ENCODE measurements at regions not wholly inside any gene's neighbourhood (a gene's known extent, or its start where the extent isn't known, plus 50 kb on each side); places are given as distances from the start of the nearest gene placed in this dataset.

DNA sequence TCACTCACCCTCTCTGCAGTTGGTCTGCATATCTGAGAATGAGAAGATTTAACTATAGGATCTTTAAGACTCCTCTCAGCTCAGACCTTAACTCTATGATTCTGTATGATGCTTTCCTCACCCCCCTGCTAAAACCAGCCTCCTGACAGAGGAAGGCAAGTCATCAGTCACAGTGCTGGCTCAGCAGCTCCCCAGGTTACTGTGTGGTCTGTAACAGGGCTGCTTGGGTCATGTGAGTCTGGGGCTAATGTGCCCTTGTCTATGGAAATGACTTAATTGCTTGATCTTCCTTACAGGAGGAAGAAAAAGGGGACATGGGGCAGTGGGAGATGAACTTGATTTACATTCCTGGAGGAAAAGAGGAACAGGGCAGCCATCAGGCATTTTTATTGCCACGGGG, 625.6 kb downstream of the PTPRU start:
- Histone ChIP-seq H3K27me3 (peaks cover 52% of the 10 kb centered on the region), H3K4me3 (no peak overlapping the region), H3K27ac (no peak overlapping the region), H3K36me3 (no peaks in the 10 kb centered on the region), H3K9me3 (peaks cover 0 to 16% (median 0%) of the 10 kb centered on the region in 3 donors), H3K4me1 (no peaks in the 10 kb centered on the region)
- no peak for ATAC-seq
- TF ChIP-seq POLR2AphosphoS5 (IDR thresholded peaks at IDR 0.05), result no peak
- TF ChIP-seq POLR2A (IDR thresholded peaks at IDR 0.05), result no peak
- TF ChIP-seq EP300 (IDR thresholded peaks at IDR 0.05), result no peak
- TF ChIP-seq, protein P1, sequence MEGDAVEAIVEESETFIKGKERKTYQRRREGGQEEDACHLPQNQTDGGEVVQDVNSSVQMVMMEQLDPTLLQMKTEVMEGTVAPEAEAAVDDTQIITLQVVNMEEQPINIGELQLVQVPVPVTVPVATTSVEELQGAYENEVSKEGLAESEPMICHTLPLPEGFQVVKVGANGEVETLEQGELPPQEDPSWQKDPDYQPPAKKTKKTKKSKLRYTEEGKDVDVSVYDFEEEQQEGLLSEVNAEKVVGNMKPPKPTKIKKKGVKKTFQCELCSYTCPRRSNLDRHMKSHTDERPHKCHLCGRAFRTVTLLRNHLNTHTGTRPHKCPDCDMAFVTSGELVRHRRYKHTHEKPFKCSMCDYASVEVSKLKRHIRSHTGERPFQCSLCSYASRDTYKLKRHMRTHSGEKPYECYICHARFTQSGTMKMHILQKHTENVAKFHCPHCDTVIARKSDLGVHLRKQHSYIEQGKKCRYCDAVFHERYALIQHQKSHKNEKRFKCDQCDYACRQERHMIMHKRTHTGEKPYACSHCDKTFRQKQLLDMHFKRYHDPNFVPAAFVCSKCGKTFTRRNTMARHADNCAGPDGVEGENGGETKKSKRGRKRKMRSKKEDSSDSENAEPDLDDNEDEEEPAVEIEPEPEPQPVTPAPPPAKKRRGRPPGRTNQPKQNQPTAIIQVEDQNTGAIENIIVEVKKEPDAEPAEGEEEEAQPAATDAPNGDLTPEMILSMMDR (IDR thresholded peaks at IDR 0.05), result no peak
- WGBS, 2 donors (ENCODE audit: low coverage in 1 of 2), result 86 to 100% methylated on average over 1 of the region's 1 CpG

DNA sequence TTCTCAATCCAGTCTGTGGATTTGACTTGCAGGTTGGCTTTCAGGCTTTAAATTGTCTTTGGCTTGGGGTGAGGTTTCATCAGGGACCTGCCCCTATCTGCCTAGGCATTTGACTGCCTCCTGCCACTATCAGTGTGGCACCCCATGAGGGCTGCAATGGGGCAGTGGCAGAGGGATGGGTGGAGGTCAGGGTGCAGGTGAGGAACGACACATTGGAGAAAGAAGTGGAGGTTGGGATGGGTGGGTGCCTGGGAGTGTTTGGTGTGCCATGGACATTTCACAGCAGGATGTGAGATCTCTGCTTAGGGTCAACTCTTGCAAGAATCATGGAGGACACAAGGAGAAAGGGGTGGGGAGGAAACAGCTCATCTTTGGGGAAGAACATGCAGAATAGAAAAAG, 625.1 kb downstream of the PTPRU start:
- Histone ChIP-seq H3K4me1 (no peaks in the 10 kb centered on the region), H3K9me3 (peaks cover 0 to 16% (median 0%) of the 10 kb centered on the region in 3 donors), H3K4me3 (no peak overlapping the region), H3K27ac (no peak overlapping the region), H3K27me3 (peaks cover 52% of the 10 kb centered on the region), H3K36me3 (no peaks in the 10 kb centered on the region)
- ATAC-seq, result no peak
- TF ChIP-seq POLR2A (IDR thresholded peaks at IDR 0.05), result no peak
- TF ChIP-seq EP300 (IDR thresholded peaks at IDR 0.05), result no peak
- TF ChIP-seq POLR2AphosphoS5 (IDR thresholded peaks at IDR 0.05), result no peak
- TF ChIP-seq, protein P1 (IDR thresholded peaks at IDR 0.05), result no peak
- WGBS, 2 donors (ENCODE audit: low coverage in 1 of 2), result 83 to 100% methylated on average over 1 of the region's 1 CpG

DNA sequence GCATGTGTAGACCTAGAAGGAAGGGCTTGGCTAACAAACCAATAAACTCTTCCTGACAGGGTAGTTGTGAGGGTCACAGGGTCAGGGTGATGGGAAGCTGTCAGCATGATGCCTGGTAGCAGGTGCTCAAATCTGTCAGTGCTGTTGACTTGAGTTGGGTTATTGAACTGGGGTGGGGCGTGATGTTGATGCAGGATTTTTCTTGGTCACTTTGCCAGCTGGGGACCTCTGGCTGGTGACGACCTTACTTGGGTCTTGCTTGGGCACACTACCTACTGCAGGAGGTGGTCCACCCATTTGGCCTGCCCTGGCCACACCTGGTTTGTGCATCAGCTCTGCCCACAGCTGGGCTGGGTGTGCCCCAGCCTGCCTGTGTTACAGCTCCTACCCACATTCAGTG, 624.4 kb downstream of the PTPRU start:
- Histone ChIP-seq H3K27me3 (peaks cover 59% of the 10 kb centered on the region), H3K4me3 (no peak overlapping the region), H3K27ac (no peak overlapping the region), H3K4me1 (no peaks in the 10 kb centered on the region), H3K9me3 (peaks cover 0 to 16% (median 0%) of the 10 kb centered on the region in 3 donors), H3K36me3 (no peaks in the 10 kb centered on the region)
- WGBS, 2 donors (ENCODE audit: low coverage in 1 of 2), result no CpG with 5 or more reads among the region's 2 CpGs
- TF ChIP-seq POLR2AphosphoS5 (IDR thresholded peaks at IDR 0.05) (no peak), EP300 (IDR thresholded peaks at IDR 0.05) (no peak), POLR2A (IDR thresholded peaks at IDR 0.05) (no peak)
- TF ChIP-seq, protein P1 (IDR thresholded peaks at IDR 0.05), result no peak
- no peak for ATAC-seq

DNA sequence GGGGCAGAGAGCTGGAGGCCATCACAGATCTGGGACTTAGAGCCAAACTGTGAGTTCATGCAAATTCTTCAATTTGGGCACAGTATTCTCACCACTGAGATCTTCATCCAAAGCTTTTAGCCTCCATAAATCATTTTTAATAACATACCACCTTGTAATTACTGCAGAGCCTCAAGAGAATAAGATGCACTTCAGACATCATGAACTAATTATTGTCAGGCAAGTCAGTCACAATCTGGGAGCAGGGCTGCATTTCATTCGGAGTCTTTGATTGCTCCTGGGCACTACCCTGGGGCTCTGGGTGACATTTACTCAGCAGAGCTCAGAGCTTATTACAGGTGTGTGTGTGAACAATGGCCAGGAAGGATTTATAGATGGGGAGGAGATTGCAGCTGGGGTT, 623.7 kb downstream of the PTPRU start:
- 60 to 100% methylated on average over 1 of the region's 1 CpG for WGBS, 2 donors (ENCODE audit: low coverage in 1 of 2)
- no peak for ATAC-seq

DNA sequence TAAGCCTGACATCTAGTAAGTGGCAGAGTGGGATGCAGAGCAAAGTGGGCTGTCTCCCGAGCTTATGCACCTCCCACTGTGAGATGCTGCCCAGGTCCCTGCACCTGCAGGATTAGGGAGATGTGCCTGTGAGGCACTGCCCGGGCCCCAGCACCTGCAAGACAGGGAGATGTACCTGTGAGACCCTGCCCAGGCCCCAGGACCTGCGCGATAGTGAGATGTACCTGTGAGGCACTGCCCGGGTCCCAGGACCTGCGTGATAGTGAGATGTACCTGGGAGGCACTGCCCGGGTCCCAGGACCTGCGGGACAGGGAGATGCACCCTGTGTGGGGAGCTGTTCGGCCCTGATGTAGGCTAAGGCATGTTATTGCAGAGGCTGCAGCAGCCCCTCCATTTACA, 622.8 kb downstream of the PTPRU start:
- WGBS, 2 donors (ENCODE audit: low coverage in 1 of 2), result 40 to 60% methylated on average over 1 of the region's 9 CpGs
- no peak for ATAC-seq
- TF ChIP-seq POLR2AphosphoS5 (IDR thresholded peaks at IDR 0.05) (no peak), EP300 (IDR thresholded peaks at IDR 0.05) (no peak)

More for the DNA sequence above, 623.7 kb downstream of the PTPRU start:
- Histone ChIP-seq H3K4me3 (no peak overlapping the region), H3K27me3 (peaks cover 65% of the 10 kb centered on the region), H3K36me3 (no peaks in the 10 kb centered on the region), H3K4me1 (no peaks in the 10 kb centered on the region), H3K9me3 (peaks cover 0 to 16% (median 0%) of the 10 kb centered on the region in 3 donors), H3K27ac (no peak overlapping the region)
- TF ChIP-seq POLR2AphosphoS5 (IDR thresholded peaks at IDR 0.05), result no peak
- TF ChIP-seq, protein P1 (IDR thresholded peaks at IDR 0.05), result no peak
- TF ChIP-seq POLR2A (IDR thresholded peaks at IDR 0.05), result no peak
- no peak for TF ChIP-seq EP300 (IDR thresholded peaks at IDR 0.05)

More for the DNA sequence above, 622.8 kb downstream of the PTPRU start:
- Histone ChIP-seq H3K4me3 (no peak overlapping the region), H3K4me1 (no peaks in the 10 kb centered on the region), H3K27ac (no peak overlapping the region), H3K27me3 (peaks cover 75% of the 10 kb centered on the region), H3K9me3 (peaks cover 0 to 16% (median 0%) of the 10 kb centered on the region in 3 donors), H3K36me3 (no peaks in the 10 kb centered on the region)
